PC-3 (cell line): ENCODE measurements at regions not wholly inside any gene's neighbourhood (a gene's known extent, or its start where the extent isn't known, plus 50 kb on each side); places are given as distances from the start of the nearest gene placed in this dataset.

ENCODE experiments used
- ATAC-seq: fragments of 200-7000 bp; cut with Tn5 transposase; 2 replicates; pipeline ENCODE4 v1.9.1; 2020; ENCODE audit warnings: mild to moderate bottlenecking, moderate library complexity
- BruUV-seq: library from RNA; stranded (reverse); fragments of 400-500 nt; replicated peaks from 2 replicates; lab custom pipeline; 2021; lab: Mats Ljungman, UMichigan
- CTCF ChIA-PET: fragments of 300-600 bp; sonication (Branson Sonifier 250); formaldehyde crosslinking; loops from one replicate; lab custom pipeline; 2022; ENCODE audit warnings: antibody characterized with exemption; lab: Charles Lee
- POLR2A ChIA-PET: fragments of 300-600 bp; sonication (Branson Sonifier 250); formaldehyde crosslinking; loops from one replicate; lab custom pipeline; 2022; ENCODE audit warnings: antibody characterized with exemption; ENCODE audit not compliant: unreplicated experiment; lab: Charles Lee
- DNase-seq: peaks from one replicate; pipeline ENCODE4 v3.0.0-alpha.2; 2015
- H2AFZ ChIP-seq: fragments of 300-600 bp; sonication (generic); 2 replicates; pipeline ENCODE4 v1.6.0; 2016; ENCODE audit warnings: antibody characterized with exemption, low read length
- H3F3A ChIP-seq: fragments of 300-600 bp; sonication (generic); one replicate; pipeline ENCODE4 v1.6.0; 2017; ENCODE audit warnings: antibody characterized with exemption, low read length, control low read depth, mild to moderate bottlenecking; ENCODE audit not compliant: unreplicated experiment
- H3K27ac ChIP-seq: fragments of 300-600 bp; sonication (generic); 2 replicates; pipeline ENCODE4 v1.5.1; 2016; ENCODE audit warnings: mild to moderate bottlenecking, low read length
- H3K27me3 ChIP-seq: fragments of 300-600 bp; sonication (generic); 2 replicates; pipeline ENCODE4 v1.6.1; 2016; ENCODE audit warnings: low read length, mixed read lengths
- H3K36me3 ChIP-seq: fragments of 300-600 bp; sonication (generic); 2 replicates; pipeline ENCODE4 v1.6.1; 2016; ENCODE audit warnings: low read depth, mixed run types, low read length, mixed read lengths
- H3K4me1 ChIP-seq: fragments of 300-600 bp; sonication (generic); 2 replicates; pipeline ENCODE4 v1.5.1; 2016; ENCODE audit warnings: low read length; ENCODE audit not compliant: insufficient read depth
- H3K4me2 ChIP-seq: fragments of 300-600 bp; sonication (generic); 2 replicates; pipeline ENCODE4 v1.6.0; 2016; ENCODE audit warnings: low read length
- H3K4me3 ChIP-seq: fragments of 300-600 bp; sonication (generic); 2 replicates; pipeline ENCODE4 v1.5.1; 2016; ENCODE audit warnings: mild to moderate bottlenecking, low read length, mixed read lengths
- H3K79me2 ChIP-seq: fragments of 300-600 bp; sonication (generic); 2 replicates; pipeline ENCODE4 v1.6.1; 2017; ENCODE audit warnings: low read length, mixed read lengths
- H3K9ac ChIP-seq: fragments of 300-600 bp; sonication (generic); 2 replicates; pipeline ENCODE4 v1.6.0; 2016; ENCODE audit warnings: mild to moderate bottlenecking, low read length
- H3K9me2 ChIP-seq: fragments of 300-600 bp; sonication (generic); replicated peaks from 2 replicates; pipeline ENCODE4 v1.6.1; 2016; ENCODE audit warnings: mixed run types, low read length, mixed read lengths
- H3K9me3 ChIP-seq: fragments of 300-600 bp; sonication (generic); 2 replicates; pipeline ENCODE4 v1.6.1; 2016; ENCODE audit warnings: low read length, mixed read lengths
- H4K20me1 ChIP-seq: fragments of 300-600 bp; sonication (generic); 2 replicates; pipeline ENCODE4 v1.6.1; 2016; ENCODE audit warnings: low read length, mixed read lengths
- EZH2 ChIP-seq: fragments of 300-600 bp; sonication (generic); IDR thresholded peaks from one replicate; pipeline ENCODE4 v1.6.1; 2017; ENCODE audit warnings: antibody characterized with exemption, mild to moderate bottlenecking, low read length; ENCODE audit not compliant: unreplicated experiment
- EZH2phosphoT487 ChIP-seq: fragments of 300-600 bp; sonication (generic); IDR thresholded peaks from 2 replicates; pipeline ENCODE4 v1.6.1; 2018; ENCODE audit warnings: mild to moderate bottlenecking, antibody characterized with exemption, low read length, borderline replicate concordance
- intact Hi-C: fragments of 100-400 bp; cut with micrococcal nuclease; formaldehyde crosslinking; loops from 2 replicates; pipeline ENCODE4 v1.9.0; 2023
- TF ChIP-seq, protein P1 (sequence below): fragments of 300-600 bp; sonication (generic); conservative IDR thresholded peaks from 2 replicates; pipeline ENCODE4 v1.5.1; 2017; ENCODE audit warnings: antibody characterized with exemption, low read depth, mild to moderate bottlenecking, low read length

DNA sequence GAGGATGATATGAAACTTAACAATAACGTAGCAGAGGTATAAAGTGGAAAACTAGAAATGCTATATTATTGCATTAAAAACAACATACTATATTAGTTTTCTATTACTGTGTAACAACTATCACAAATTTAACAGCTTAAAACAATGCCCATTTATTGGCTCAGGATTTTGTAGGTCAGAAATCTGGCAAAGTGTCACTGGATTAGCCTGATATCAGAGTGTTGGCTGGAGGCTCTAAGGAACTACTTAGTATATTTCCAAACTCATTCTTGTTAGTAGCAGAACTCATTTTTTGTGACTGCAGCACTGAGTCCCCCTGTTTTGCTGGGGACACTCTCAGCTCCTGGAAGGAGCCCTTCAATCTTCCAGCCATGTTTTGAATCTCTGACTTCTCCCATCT is 306.8 kb downstream of the ETV1 start:
- intact Hi-C loops, result no loop called here
- Histone ChIP-seq H3K4me1 (no peaks in the 10 kb centered on the region), H3F3A (no peaks in the 10 kb centered on the region), H2AFZ (no peak overlapping the region), H3K4me2 (no peak overlapping the region), H3K9me3 (no peaks in the 10 kb centered on the region), H3K9me2 (no peaks in the 10 kb centered on the region), H3K27me3 (no peaks in the 10 kb centered on the region), H3K4me3 (no peak overlapping the region), H3K27ac (no peak overlapping the region), H3K79me2 (no peaks in the 10 kb centered on the region), H3K36me3 (no peaks in the 10 kb centered on the region), H4K20me1 (no peaks in the 10 kb centered on the region), H3K9ac (no peak overlapping the region)
- DNase-seq (no peak), ATAC-seq (no peak)
- ChIA-PET POLR2A (interaction anchor here (0.6 kb wide), 1 partner anchor 220 kb away, joined by 3 read pairs; no protein-coding TSS in a partner anchor), CTCF (no interaction called here)
- BruUV-seq, result no TSS peak
- TF ChIP-seq EZH2phosphoT487, result no peak
- TF ChIP-seq, protein P1, sequence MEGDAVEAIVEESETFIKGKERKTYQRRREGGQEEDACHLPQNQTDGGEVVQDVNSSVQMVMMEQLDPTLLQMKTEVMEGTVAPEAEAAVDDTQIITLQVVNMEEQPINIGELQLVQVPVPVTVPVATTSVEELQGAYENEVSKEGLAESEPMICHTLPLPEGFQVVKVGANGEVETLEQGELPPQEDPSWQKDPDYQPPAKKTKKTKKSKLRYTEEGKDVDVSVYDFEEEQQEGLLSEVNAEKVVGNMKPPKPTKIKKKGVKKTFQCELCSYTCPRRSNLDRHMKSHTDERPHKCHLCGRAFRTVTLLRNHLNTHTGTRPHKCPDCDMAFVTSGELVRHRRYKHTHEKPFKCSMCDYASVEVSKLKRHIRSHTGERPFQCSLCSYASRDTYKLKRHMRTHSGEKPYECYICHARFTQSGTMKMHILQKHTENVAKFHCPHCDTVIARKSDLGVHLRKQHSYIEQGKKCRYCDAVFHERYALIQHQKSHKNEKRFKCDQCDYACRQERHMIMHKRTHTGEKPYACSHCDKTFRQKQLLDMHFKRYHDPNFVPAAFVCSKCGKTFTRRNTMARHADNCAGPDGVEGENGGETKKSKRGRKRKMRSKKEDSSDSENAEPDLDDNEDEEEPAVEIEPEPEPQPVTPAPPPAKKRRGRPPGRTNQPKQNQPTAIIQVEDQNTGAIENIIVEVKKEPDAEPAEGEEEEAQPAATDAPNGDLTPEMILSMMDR, result no peak
- no peak for TF ChIP-seq EZH2

DNA sequence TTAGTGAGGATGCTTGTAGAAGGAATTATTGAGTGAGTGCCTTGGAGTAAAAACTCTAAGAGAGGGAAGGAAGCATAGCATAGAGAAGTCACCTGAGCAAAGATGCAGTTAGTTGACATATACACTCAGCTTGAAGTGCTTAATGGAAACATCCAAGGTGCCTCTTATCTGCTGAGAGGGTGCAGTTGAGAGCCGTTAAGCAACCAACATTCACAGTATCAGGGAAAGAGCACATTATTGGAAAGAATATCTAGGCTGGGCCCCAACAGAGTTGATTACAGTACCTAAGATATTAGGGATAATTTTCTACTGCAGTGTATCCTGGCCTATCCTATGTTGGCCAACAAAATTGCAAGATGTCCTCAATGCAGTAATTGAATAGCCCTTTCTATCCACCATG is 302.0 kb downstream of the ETV1 start:
- no peak overlapping the region for H3K27ac ChIP-seq
- intact Hi-C loops, result no loop called here
- no peaks in the 10 kb centered on the region for H3K36me3 ChIP-seq
- BruUV-seq, result no TSS peak
- no peak overlapping the region for H2AFZ ChIP-seq
- H3K4me3 ChIP-seq, result no peak overlapping the region
- no peaks in the 10 kb centered on the region for H3K9me2 ChIP-seq
- TF ChIP-seq EZH2phosphoT487 (no peak), EZH2 (no peak)
- TF ChIP-seq, protein P1, result no peak
- POLR2A ChIA-PET, result no interaction called here
- H3K9ac ChIP-seq, result no peak overlapping the region
- CTCF ChIA-PET, result no interaction called here
- H3K9me3 ChIP-seq, result no peaks in the 10 kb centered on the region
- H3F3A ChIP-seq, result no peaks in the 10 kb centered on the region
- no peaks in the 10 kb centered on the region for H4K20me1 ChIP-seq
- no peaks in the 10 kb centered on the region for H3K79me2 ChIP-seq
- DNase-seq, result no peak
- H3K4me2 ChIP-seq, result no peak overlapping the region
- no peak for ATAC-seq
- no peaks in the 10 kb centered on the region for H3K4me1 ChIP-seq
- no peaks in the 10 kb centered on the region for H3K27me3 ChIP-seq

DNA sequence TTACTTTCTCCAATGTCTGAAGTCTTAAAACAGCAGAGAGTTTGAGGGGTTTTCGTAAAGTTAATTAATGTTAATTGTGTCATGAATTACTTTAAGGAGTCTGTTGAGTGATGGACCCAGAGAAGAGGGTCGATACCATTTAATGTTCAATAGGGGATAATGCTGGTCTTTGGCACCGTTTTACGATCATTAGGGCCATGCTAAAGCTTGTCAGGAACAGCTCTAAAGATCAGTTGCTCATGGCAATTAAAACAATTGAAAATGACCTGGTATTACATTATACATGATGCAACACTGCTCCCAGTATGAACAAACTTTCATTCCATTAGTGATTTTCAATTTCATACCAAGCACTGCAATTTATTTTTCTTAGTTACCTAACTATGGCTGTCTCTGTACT is 296.9 kb downstream of the ETV1 start:
- Histone ChIP-seq H3K9me3 (no peaks in the 10 kb centered on the region), H3K4me1 (no peaks in the 10 kb centered on the region), H3K79me2 (no peaks in the 10 kb centered on the region), H3K4me3 (no peak overlapping the region), H3K9me2 (no peaks in the 10 kb centered on the region), H3F3A (no peaks in the 10 kb centered on the region), H4K20me1 (no peaks in the 10 kb centered on the region), H3K9ac (no peak overlapping the region), H3K27ac (no peak overlapping the region), H3K4me2 (no peak overlapping the region), H3K27me3 (no peaks in the 10 kb centered on the region), H2AFZ (no peak overlapping the region), H3K36me3 (no peaks in the 10 kb centered on the region)
- ChIA-PET CTCF (no interaction called here), POLR2A (interaction anchor here (0.7 kb wide), 1 partner anchor 95 kb away, joined by 3 read pairs; no protein-coding TSS in a partner anchor)
- intact Hi-C loops, result no loop called here
- TF ChIP-seq, protein P1, result no peak
- TF ChIP-seq EZH2phosphoT487 (no peak), EZH2 (no peak)
- ATAC-seq, result no peak
- BruUV-seq, result no TSS peak
- DNase-seq, result no peak
